Fibroblast of mammary gland (primary cell): ENCODE measurements at regions not wholly inside any gene's neighbourhood (a gene's known extent, or its start where the extent isn't known, plus 50 kb on each side); places are given as distances from the start of the nearest gene placed in this dataset.

Experiments
- DNase-seq: peaks from one replicate; pipeline ENCODE4 v3.0.0-alpha.2; 2010; ENCODE audit warnings: low read depth
- H3K4me3 ChIP-seq: 2 replicates; pipeline ENCODE4 v1.5.1; 2011; ENCODE audit warnings: low read depth, mild to moderate bottlenecking, low read length, moderate library complexity; ENCODE audit not compliant: control insufficient read depth
- TF ChIP-seq, protein P1 (sequence below): conservative IDR thresholded peaks from 2 replicates; pipeline ENCODE4 v1.5.1; 2011; ENCODE audit warnings: low read depth, low read length, inconsistent platforms; ENCODE audit not compliant: control insufficient read depth, insufficient read depth

- no peak overlapping the region for H3K4me3 ChIP-seq
- TF ChIP-seq, protein P1, sequence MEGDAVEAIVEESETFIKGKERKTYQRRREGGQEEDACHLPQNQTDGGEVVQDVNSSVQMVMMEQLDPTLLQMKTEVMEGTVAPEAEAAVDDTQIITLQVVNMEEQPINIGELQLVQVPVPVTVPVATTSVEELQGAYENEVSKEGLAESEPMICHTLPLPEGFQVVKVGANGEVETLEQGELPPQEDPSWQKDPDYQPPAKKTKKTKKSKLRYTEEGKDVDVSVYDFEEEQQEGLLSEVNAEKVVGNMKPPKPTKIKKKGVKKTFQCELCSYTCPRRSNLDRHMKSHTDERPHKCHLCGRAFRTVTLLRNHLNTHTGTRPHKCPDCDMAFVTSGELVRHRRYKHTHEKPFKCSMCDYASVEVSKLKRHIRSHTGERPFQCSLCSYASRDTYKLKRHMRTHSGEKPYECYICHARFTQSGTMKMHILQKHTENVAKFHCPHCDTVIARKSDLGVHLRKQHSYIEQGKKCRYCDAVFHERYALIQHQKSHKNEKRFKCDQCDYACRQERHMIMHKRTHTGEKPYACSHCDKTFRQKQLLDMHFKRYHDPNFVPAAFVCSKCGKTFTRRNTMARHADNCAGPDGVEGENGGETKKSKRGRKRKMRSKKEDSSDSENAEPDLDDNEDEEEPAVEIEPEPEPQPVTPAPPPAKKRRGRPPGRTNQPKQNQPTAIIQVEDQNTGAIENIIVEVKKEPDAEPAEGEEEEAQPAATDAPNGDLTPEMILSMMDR = no peak
- no peak for DNase-seq
Observed at GRCh38 chr13:68319384-68319783, 1089.2 kb upstream of the PCDH9 start.

DNA sequence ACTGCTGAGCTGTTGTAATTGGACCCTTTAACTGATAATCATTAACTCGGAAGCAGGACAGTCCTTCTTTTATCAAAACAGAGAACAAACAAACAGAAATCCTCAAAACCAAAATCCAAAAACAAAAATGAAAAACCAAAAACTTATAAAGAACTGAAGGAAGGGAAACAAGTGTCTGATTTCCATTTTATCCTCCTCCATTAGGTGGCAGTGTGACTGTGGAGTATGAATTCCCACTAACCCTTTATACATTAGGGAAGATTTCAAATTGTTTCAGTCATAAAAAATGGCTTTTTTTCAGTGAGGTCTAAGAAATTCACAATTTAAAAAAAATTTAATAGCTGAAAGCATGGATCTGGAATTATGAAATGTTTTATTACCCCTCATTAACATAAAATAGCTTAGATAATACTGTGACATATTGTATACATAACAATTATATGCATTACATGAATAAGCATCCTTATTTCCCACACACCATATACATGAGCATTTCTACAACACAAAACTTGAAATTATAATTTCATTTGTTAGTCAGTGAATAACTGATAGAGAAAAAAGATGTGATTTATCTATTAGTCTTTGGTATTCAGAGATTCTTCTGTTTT is 1074.3 kb upstream of the PCDH9 start:
- TF ChIP-seq, protein P1 = peak; percentile 41
- peak; percentile 8 for DNase-seq
- no peak overlapping the region for H3K4me3 ChIP-seq

DNA sequence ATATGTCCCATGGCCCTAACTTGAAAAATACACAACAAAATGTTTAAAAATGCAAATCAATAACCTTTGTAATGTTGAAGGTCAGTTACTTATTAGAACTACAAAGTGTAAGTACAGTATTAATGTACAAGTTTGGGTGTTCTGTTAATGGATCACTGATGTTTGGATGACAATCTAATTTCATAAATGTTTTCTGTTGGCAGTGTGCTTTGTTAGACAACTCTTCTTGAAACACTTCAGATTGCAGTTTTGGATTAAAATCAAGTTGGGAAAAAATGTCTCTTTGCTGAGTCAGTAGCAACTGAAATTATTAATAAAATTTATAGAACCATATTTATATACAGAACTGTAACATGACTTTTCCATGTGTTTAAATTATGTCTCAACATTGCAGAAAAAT is 1063.5 kb upstream of the PCDH9 start:
- DNase-seq = no peak
- TF ChIP-seq, protein P1 = no peak
- H3K4me3 ChIP-seq = no peak overlapping the region

DNA sequence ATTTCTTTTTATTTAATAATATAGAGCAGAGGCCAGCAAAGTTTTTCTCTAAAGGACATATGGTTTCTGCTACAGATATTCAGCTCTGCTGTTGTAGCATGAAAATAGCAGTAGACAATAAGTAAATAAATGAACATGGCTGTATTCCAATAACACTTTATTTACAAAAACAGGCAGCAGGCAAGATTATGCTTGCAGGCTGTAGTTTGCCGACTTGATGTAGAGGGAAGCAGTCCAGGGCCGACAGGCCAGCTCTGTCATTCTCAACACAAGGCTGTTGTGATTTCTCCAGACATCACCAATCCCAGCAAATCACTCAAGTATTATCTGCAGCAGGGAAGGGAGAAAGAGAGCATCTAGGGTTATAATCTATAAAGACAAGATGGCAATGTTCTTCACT is 1062.5 kb upstream of the PCDH9 start:
- no peak overlapping the region for H3K4me3 ChIP-seq
- no peak for DNase-seq
- TF ChIP-seq, protein P1 = no peak

GRCh38 chr13:68291595-68291994 is 1061.5 kb upstream of the PCDH9 start:
- H3K4me3 ChIP-seq = no peak overlapping the region
- TF ChIP-seq, protein P1 = no peak
- DNase-seq = no peak

- no peak overlapping the region for H3K4me3 ChIP-seq
- no peak for DNase-seq
- TF ChIP-seq, protein P1 = no peak
Observed at GRCh38 chr13:68275758-68276157, 1045.6 kb upstream of the PCDH9 start.

DNA sequence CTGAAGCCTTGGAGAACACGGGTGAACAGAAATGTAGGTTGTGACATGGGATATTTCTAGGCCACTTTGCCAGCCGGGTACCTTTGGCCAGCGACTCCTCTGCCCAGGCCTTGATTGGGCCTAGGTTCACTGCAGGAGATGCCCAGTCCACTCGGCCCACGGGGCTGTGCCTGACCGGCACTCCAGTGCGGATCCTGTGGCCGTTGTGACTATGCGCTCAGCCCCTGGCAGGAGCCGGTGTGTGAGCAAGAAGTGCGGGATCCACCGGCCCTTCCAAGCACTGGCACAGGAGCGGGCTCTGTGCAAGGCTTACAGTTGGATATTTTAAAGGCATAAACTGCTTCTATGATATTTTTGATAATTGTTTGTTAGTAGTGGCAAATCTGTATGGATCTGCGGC is 1042.5 kb upstream of the PCDH9 start:
- H3K4me3 ChIP-seq = no peak overlapping the region
- TF ChIP-seq, protein P1 = no peak
- DNase-seq = no peak
